Tibial artery (tissue), 4 donors: ENCODE measurements at regions not wholly inside any gene's neighbourhood (a gene's known extent, or its start where the extent isn't known, plus 50 kb on each side); places are given as distances from the start of the nearest gene placed in this dataset.
"Not testable (repeated sequence)": the region's sequence is repeated elsewhere in the genome, so short reads cannot be mapped to it uniquely, and the experiment has no call there.

Source experiments
- DNase-seq, 2 donors: peaks; one replicate each; pipeline ENCODE4 v3.0.0-alpha.2; 2019
- H3K27ac ChIP-seq, 2 donors: fragments of 200-600 bp; sonication (generic) in 1 of 2; 1 replicate in 1 of 2; 2 replicates in 1 of 2; pipeline ENCODE4 v1.5.1; 2018 to 2019; ENCODE audit warnings: mild to moderate bottlenecking in 1 of 2
- H3K27me3 ChIP-seq, 2 donors: fragments of 200-600 bp; sonication (generic) in 1 of 2; one replicate each; pipeline versions ENCODE4 v1.5.1 to v1.6.0; 2016 to 2019
- H3K36me3 ChIP-seq, 3 donors: fragments of 200-600 bp; sonication (generic) in 2 of 3; one replicate each; pipeline ENCODE4 v1.5.1; 2016 to 2019; ENCODE audit warnings: mild to moderate bottlenecking in 2 of 3
- H3K4me1 ChIP-seq, 4 donors: fragments of 200-600 bp; sonication (generic) in 2 of 4; 1 replicate in 3 of 4; 2 replicates in 1 of 4; pipeline ENCODE4 v1.5.1; 2016 to 2019
- H3K4me3 ChIP-seq, 2 donors: fragments of 200-600 bp; sonication (generic) in 1 of 2; 1 replicate in 1 of 2; 2 replicates in 1 of 2; pipeline ENCODE4 v1.5.1; 2018 to 2019; ENCODE audit warnings: mild to moderate bottlenecking in 2 of 2
- H3K9me3 ChIP-seq, 3 donors: fragments of 200-600 bp; sonication (generic) in 1 of 3; one replicate each; pipeline ENCODE4 v1.5.1; 2016 to 2019
- intact Hi-C: fragments of 100-400 bp; cut with DNase I; formaldehyde crosslinking; loops from one replicate; pipeline ENCODE4 v1.15.0; 2023; ENCODE audit warnings: low total_unique reads

DNA sequence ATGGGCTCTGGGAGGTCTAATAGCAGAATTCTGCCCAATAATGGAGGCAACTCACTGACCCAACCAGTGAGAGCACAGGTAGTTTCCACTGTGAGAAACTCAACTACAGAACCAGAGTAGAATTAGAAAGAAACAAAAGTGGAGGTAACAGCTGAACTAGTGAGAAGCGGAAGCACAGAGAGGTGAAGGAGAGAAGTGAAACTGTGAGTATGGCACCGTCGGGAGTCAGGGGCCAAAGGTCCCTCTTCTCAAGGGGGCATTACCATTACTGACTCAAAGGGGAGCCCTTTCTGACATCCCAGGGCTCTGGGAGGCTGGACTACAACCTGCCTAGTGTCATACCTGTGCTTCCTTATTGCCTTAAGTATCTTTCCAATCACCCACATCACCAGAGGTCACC lies 198.3 kb downstream of the TP53TG3F start:
- H3K27ac ChIP-seq, H3K27me3 ChIP-seq, H3K36me3 ChIP-seq, DNase-seq, H3K9me3 ChIP-seq, intact Hi-C loops, H3K4me3 ChIP-seq, H3K4me1 ChIP-seq: not testable (repeated sequence)

DNA sequence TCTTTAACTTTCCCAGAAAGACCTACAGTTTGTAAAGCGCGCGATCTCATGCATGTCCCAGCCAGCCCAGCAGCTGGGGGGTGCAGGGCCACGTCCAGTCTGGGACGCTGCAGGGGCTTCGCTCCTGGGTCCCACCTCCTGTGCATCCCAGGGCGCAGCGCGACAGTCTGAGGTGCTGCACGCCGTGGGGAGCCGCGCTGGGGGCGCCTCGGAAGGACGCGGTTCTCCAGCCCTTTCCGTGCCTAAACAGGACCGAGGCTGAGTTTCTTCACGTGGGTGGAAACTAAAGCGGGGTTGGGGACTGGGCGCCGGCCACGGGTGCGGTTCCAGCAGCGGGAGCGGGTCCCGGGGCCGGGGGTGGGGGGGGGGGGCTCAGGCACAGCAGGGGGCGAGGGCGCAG lies 221.4 kb downstream of the TP53TG3F start:
- H3K36me3 ChIP-seq, H3K9me3 ChIP-seq, intact Hi-C loops, H3K4me1 ChIP-seq, H3K27ac ChIP-seq, H3K4me3 ChIP-seq, DNase-seq, H3K27me3 ChIP-seq: not testable (repeated sequence)

DNA sequence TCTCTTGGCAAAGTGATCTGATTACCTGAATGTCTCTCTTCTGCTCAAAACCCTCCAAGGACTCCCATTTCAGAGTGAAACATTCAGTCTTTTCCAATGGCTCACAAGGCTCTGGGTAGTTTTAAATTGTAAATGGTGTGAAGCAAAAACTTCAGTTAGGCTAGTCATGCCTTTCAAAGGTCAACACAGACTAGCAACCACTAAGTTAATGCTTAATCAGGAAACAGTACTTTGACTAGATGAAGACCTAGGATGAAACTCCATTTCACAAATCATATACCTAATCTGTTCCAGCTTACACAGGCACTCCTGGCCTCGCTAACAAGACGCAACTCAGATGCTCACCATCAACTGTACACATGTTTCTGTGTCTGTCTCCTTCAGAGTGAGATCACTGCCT lies 240.9 kb downstream of the TP53TG3F start:
- H3K27ac ChIP-seq, H3K4me3 ChIP-seq, intact Hi-C loops, H3K4me1 ChIP-seq, H3K36me3 ChIP-seq, H3K9me3 ChIP-seq, DNase-seq, H3K27me3 ChIP-seq: not testable (repeated sequence)

DNA sequence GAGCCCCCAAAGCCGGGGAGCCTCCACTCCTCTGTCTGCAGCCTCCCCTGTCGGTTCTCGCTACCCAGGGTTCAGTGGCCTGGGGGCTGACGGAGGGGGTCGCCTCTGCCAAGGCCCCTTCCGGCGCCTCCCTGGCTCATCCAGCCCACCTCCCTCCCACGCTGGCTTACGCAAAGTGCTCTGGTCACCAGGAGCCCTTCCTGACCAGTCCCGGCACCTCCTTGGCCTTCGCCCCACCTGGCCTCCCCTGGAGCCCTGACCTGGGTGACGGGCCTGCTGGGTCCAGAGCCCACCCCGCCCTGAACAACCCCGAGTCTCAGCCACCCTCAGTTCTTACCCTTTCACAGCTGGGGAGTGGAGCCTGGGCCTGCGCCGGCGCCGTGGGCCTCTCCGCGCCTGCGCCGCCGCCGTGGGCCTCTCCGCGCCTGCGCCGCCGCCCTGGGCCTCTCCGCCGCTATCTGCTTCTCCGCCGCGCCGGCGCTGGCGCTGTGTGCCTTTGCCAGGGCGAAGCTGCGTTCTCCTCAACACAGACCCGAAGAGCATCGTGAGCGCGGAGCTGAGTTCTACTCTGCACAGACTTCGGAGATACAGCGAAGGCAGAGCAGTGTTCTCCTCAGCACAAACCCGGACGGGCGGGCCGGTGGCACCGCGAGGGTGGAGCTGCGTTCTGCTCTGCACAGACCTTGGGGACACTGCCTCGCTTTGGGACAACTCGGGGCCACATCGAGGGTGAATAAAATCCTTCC lies 247.6 kb downstream of the TP53TG3F start:
- H3K36me3 ChIP-seq, intact Hi-C loops, H3K27me3 ChIP-seq, H3K9me3 ChIP-seq, H3K4me1 ChIP-seq, H3K4me3 ChIP-seq, H3K27ac ChIP-seq, DNase-seq: not testable (repeated sequence)

DNA sequence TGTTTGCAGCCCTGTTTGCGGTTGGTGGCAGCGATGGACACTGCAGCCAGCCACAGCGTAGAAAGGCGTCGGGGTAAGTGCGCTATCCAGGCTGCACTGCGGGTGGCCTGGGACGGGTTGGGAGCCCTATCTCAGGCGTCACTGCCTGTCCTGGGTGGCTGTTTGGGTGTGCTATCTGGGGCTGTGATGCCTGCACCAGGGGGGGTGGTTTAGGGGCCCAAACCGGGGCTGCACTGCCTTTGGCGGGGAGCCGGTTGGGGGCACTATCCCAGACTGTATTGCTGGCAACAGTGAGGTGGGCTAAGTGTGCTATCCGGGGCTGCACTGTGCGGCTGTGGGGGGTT lies 248.2 kb downstream of the TP53TG3F start:
- H3K27me3 ChIP-seq, H3K9me3 ChIP-seq, intact Hi-C loops, H3K27ac ChIP-seq, H3K4me1 ChIP-seq, DNase-seq, H3K4me3 ChIP-seq, H3K36me3 ChIP-seq: not testable (repeated sequence)

DNA sequence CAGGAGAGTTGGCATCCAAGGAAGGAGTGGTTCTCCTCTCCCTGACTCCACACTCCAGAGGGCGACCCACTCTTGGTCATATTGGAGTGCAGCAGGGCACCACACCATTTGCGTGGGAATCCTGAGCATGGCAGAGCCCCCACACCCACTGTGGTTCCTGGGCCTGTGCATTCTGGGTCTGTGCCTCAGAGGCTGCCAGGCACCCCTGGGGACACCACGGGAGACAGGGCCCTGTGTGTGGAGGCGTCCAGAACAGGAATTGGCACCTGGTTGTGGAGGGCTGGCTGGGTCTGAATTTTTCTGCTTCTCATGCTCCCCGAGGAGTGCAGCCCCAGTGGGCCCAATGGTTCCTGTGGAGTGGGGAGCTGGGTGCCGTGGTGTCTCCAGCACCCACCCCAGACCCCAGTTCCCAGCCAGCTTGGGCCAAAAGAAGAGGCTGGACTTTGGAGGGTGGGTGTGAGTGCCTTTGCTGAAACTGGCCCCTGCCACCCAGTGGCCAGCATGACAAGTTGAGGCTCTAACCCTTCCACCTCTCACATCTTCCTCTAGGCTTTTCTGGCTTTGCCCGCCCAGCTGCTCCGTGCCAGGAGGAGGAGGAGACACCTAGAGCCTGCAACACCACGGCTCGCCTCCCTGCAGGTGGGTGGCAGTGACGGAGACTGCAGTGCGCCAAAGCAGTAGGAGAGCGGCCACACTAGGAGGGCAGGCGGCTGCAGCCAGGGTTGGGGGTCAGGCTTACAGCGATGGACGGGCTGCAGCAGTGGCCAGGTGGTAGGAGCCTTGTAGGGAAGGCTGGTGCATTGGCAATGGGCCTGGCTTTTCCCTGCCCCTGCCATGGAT lies 250.7 kb downstream of the TP53TG3F start:
- H3K9me3 ChIP-seq, H3K27me3 ChIP-seq, H3K4me1 ChIP-seq, H3K4me3 ChIP-seq, intact Hi-C loops, H3K36me3 ChIP-seq, DNase-seq, H3K27ac ChIP-seq: not testable (repeated sequence)

DNA sequence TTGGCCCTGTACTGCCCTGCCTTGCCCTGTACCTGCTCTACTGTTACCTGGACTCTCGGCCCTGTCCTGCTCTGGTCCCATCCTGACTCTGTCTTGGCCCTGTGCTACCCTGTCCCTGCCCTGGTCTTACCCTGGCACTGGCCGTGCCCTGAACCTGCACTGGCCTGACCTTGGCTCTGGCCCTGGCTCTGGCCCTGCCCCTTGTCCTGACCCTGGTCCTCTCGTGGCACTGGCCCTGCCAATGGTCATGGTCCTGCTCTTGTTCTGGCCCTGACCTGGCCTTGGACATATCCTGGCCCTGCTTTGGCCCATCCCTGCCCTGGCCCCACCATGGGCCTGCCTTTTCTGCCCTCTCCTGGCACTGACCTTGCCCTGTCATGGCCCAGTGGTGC lies 251.3 kb downstream of the TP53TG3F start:
- H3K27ac ChIP-seq, DNase-seq, H3K4me3 ChIP-seq, H3K36me3 ChIP-seq, H3K4me1 ChIP-seq, intact Hi-C loops, H3K27me3 ChIP-seq, H3K9me3 ChIP-seq: not testable (repeated sequence)

DNA sequence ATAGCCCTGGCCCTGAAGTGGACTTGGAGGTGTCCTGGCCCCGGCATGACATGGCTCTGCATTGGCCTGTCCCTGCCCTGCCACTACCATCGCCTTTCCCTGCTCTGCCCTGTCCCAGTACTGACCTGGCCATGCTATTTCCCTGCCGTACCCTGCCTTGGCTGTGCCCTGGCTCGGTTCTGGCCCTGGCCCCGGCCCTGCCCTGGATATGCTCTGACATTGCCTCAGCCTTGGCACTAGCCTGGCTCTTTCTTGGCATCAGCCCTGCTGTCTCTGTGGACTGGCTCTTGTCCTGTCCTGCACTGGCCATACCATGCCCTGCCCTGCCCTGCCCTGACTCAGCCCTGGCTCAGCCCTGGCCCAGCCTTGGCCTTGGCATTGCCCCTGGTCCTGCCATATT lies 252.2 kb downstream of the TP53TG3F start:
- DNase-seq, intact Hi-C loops: not testable (repeated sequence)

DNA sequence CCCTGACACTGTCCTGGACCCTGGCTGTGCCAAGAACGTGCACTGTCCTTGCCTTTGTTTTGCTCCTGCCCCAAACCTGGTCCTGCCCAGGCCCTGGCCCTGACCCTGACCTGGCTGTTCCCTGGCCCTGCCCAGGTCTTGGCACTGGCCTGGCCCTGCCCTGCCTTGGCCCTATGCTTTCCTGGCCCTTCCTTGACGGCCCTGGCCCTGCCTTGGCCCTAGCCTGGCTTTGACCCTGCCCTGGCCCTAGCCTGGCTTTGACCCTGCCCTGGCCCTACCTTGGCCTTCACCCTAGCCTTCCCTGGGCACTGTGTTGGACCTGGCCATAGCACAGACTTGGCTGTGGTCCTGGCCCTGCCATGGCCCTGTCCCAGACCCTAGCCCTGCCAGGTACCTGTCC lies 252.9 kb downstream of the TP53TG3F start:
- H3K9me3 ChIP-seq, DNase-seq, H3K4me3 ChIP-seq, H3K27me3 ChIP-seq, H3K27ac ChIP-seq, H3K36me3 ChIP-seq, H3K4me1 ChIP-seq, intact Hi-C loops: not testable (repeated sequence)

More for the DNA sequence above, 252.2 kb downstream of the TP53TG3F start:
- H3K27ac ChIP-seq, H3K4me3 ChIP-seq, H3K9me3 ChIP-seq, H3K27me3 ChIP-seq, H3K36me3 ChIP-seq, H3K4me1 ChIP-seq: not testable (repeated sequence)

DNA sequence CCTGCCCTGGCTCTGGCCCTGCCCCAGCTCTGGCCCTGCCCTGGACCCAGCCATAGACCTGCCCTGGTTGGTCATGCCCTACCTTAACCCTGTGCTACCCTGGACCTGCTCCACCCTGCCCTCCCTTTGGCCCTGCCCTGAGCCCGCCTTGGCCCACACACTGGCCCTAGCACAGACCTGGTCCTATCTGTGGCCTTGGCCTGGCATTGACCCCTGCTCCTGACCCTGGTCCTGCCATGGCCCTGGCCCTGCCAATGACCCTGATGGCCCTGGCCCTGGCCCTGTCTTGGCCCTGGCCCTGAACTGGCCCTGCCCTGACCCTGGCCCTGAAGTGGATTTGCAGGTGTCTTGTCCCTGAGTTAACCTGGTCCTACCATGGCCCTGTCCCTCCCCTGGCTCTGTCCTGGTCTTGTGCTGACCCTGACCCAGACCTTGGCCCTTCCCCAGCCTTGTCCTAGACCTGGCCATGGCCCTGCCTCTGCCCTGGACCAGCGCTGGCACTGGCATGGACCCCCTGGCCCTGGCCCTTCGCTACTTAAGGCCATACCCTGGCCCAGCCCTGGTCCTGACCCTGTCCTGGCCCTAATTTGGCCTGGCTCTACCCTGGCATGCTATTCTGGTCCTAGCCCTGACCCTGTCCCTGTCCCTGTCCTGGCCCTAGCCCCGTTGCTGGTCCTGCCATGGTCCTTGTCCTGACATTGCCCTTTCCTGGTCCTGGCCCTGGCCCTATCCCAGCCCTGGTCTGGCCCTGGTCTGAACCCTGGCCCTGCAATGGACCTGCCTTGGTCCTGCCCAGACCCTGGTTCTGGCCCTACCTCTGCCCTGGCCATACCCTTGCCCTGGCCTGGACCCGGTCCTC lies 253.7 kb downstream of the TP53TG3F start:
- H3K9me3 ChIP-seq, DNase-seq, H3K4me3 ChIP-seq, H3K27me3 ChIP-seq, intact Hi-C loops, H3K4me1 ChIP-seq, H3K27ac ChIP-seq, H3K36me3 ChIP-seq: not testable (repeated sequence)

DNA sequence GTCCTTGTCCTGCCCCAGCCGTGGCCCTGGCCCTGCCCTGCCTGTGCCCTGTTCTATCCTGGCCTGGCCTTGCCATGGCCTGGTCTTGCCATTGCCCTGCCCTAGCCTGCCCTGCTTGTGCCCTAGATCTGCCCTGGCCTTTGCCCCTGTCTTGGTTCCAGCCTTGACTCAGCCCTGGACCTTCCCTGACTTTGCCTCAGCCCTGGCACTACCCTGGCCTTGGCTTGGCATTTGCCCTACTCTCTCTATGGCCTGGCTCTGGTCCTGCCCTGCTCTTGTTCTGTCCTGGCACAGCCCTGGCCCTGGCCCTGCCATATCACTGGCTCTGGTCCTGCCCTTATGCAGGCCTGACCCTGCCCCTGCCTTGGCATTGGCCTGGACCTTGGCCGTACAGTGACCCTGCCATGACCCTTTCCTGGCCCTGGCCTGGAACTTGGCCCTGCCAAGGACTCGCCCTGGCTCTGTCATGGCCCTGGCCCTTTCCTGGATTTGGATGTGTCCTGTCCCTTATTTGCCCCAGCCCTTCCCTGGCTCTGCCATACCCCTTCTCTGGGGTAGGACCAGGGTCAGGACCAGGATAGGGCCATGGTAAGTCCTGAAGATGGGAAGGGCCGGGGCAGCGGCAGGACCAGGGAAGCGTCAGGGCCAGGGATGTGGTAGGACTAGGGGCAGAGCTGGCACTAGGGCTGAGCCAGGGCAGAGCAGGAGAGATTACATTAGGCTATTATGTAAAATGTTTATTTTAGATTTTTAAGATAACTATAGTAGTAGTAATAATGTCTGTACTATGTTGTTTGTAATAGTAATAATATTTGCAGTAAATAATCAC lies 254.5 kb downstream of the TP53TG3F start:
- intact Hi-C loops, H3K27me3 ChIP-seq, H3K36me3 ChIP-seq, H3K4me3 ChIP-seq, H3K27ac ChIP-seq, H3K9me3 ChIP-seq, H3K4me1 ChIP-seq, DNase-seq: not testable (repeated sequence)

DNA sequence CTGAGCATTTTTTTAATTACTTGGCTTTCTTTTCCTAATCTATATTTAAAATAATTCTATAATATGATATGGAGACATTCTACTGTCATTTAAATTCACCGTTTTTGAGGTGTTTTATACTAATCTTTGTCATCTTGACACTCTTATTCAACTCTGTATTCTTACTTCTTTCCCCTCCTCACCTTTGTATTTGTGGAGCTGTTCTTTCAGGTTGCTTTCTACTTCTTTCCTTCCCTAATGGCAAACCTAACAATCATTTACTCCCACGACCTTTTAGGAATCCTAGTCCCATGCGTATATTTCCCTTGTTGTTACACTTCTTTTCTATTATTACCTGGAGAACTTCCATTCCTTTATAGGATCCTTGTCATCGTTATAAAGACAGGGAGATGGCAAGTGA lies 271.8 kb downstream of the TP53TG3F start:
- H3K9me3 ChIP-seq, H3K4me3 ChIP-seq, DNase-seq, H3K36me3 ChIP-seq, H3K4me1 ChIP-seq, H3K27ac ChIP-seq, H3K27me3 ChIP-seq, intact Hi-C loops: not testable (repeated sequence)

DNA sequence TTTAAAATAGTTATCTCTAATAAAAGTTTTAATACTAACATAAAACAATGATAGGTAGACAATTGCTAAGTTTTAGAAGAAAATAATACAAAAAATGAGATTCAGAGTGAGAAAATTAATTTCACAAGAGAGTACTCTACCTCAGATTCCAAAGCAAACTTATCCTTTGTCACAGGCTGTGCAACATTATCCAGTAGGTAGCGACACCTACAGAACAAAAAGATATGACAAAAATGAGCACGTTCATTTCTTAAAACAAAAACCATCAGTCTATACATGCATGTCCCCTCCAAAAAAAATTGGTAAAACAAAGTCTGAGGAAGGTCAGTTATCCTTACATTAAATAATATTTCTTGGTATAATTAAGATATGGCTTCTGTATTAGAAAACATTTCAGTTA lies 275.2 kb downstream of the TP53TG3F start:
- H3K4me1 ChIP-seq, H3K4me3 ChIP-seq, H3K27me3 ChIP-seq, DNase-seq, H3K9me3 ChIP-seq, intact Hi-C loops, H3K36me3 ChIP-seq, H3K27ac ChIP-seq: not testable (repeated sequence)
